Mesendoderm (in vitro differentiated cells): ENCODE measurements at regions not wholly inside any gene's neighbourhood (a gene's known extent, or its start where the extent isn't known, plus 50 kb on each side); places are given as distances from the start of the nearest gene placed in this dataset.
A peak's percentile ranks its signal among the peaks of the same experiment; 100 is the strongest.

Experiments
- DNase-seq: peaks from one replicate; pipeline ENCODE4 v3.0.0; 2013
- H2AK5ac ChIP-seq: 2 replicates; pipeline ENCODE4 v1.6.1; 2013; ENCODE audit warnings: low read length, inconsistent platforms
- H2BK120ac ChIP-seq: 2 replicates; pipeline ENCODE4 v1.6.1; 2013; ENCODE audit warnings: low read depth, mild to moderate bottlenecking, low read length, moderate library complexity, mixed read lengths
- H2BK15ac ChIP-seq: replicated peaks from 2 replicates; pipeline ENCODE4 v1.6.1; 2013; ENCODE audit warnings: low read depth, mild to moderate bottlenecking, moderate library complexity
- H2BK5ac ChIP-seq: 2 replicates; pipeline ENCODE4 v1.6.1; 2013; ENCODE audit warnings: low read length, inconsistent platforms
- H3K18ac ChIP-seq: 2 replicates; pipeline ENCODE4 v1.6.1; 2013; ENCODE audit warnings: mild to moderate bottlenecking, low read length, mixed read lengths
- H3K23ac ChIP-seq: one replicate; pipeline ENCODE4 v1.6.1; 2013; ENCODE audit warnings: low read length
- H3K27ac ChIP-seq: 2 replicates; pipeline ENCODE4 v1.5.1; 2013; ENCODE audit warnings: low read depth, mild to moderate bottlenecking, inconsistent platforms, low read length, moderate library complexity
- H3K27me3 ChIP-seq: 2 replicates; pipeline ENCODE4 v1.6.1; 2013; ENCODE audit warnings: low read length, control low read depth, mild to moderate bottlenecking, inconsistent platforms; ENCODE audit not compliant: insufficient read depth, poor library complexity
- H3K36me3 ChIP-seq: 2 replicates; pipeline ENCODE4 v1.6.1; 2013; ENCODE audit warnings: low read length, inconsistent platforms; ENCODE audit not compliant: control insufficient read depth, insufficient read depth
- H3K4ac ChIP-seq: one replicate; pipeline ENCODE4 v1.6.1; 2013; ENCODE audit warnings: low read depth, mild to moderate bottlenecking, low read length, moderate library complexity
- H3K4me1 ChIP-seq: 2 replicates; pipeline ENCODE4 v1.6.1; 2013; ENCODE audit warnings: low read depth, low read length, inconsistent platforms; ENCODE audit not compliant: control insufficient read depth
- H3K4me2 ChIP-seq: 2 replicates; pipeline ENCODE4 v1.6.1; 2013; ENCODE audit warnings: low read length
- H3K4me3 ChIP-seq: 2 replicates; pipeline ENCODE4 v1.5.1; 2013; ENCODE audit warnings: mild to moderate bottlenecking, low read length
- H3K56ac ChIP-seq: one replicate; pipeline ENCODE4 v1.6.1; 2013; ENCODE audit warnings: low read length
- H3K79me1 ChIP-seq: 2 replicates; pipeline ENCODE4 v1.6.1; 2013; ENCODE audit warnings: low read length, inconsistent platforms
- H3K79me2 ChIP-seq: 2 replicates; pipeline ENCODE4 v1.6.1; 2013; ENCODE audit warnings: mild to moderate bottlenecking, low read length; ENCODE audit not compliant: control insufficient read depth, insufficient read depth
- H3K9ac ChIP-seq: 2 replicates; pipeline ENCODE4 v1.6.1; 2013; ENCODE audit warnings: low read length, inconsistent platforms
- H4K5ac ChIP-seq: one replicate; pipeline ENCODE4 v1.6.1; 2013; ENCODE audit warnings: low read length
- H4K8ac ChIP-seq: one replicate; pipeline ENCODE4 v1.6.1; 2013; ENCODE audit warnings: low read depth, mild to moderate bottlenecking, control low read depth, low read length, moderate library complexity
- WGBS: extraction: QIAGEN DNeasy Blood & Tissue Kit; methylation state at CpG from one replicate; pipeline ENCODE4 v1.1.7; 2013; ENCODE audit warnings: low lambda C conversion rate, missing lambda C conversion rate; ENCODE audit not compliant: insufficient coverage; ENCODE audit errors: extremely low coverage; 5-methylcytosine and 5-hydroxymethylcytosine counted together

- Histone ChIP-seq H3K4ac (no peak overlapping the region), H3K36me3 (no peaks in the 10 kb centered on the region), H2BK15ac (no peak overlapping the region), H2BK5ac (no peak overlapping the region), H3K4me1 (peaks cover 9% of the 10 kb centered on the region), H2AK5ac (no peak overlapping the region), H3K4me3 (no peak overlapping the region), H3K23ac (no peak overlapping the region), H3K79me1 (no peaks in the 10 kb centered on the region), H2BK120ac (no peak overlapping the region), H3K18ac (no peak overlapping the region), H3K27ac (no peak overlapping the region), H3K4me2 (no peak overlapping the region), H3K9ac (no peak overlapping the region), H4K8ac (no peak overlapping the region), H3K56ac (no peak overlapping the region), H3K27me3 (no peaks in the 10 kb centered on the region), H3K79me2 (no peaks in the 10 kb centered on the region), H4K5ac (no peak overlapping the region)
- no CpG with 5 or more reads among the region's 17 CpGs for WGBS
- DNase-seq = no peak
Observed at GRCh38 chr7:45986355-45987298, 65.6 kb upstream of the IGFBP3 start.

GRCh38 chr7:45985902-45986301 is 64.8 kb upstream of the IGFBP3 start:
- no peaks in the 10 kb centered on the region for H3K79me1 ChIP-seq
- H3K79me2 ChIP-seq = no peaks in the 10 kb centered on the region
- no peak overlapping the region for H3K9ac ChIP-seq
- H2BK15ac ChIP-seq = no peak overlapping the region
- DNase-seq = peak; percentile 35
- no peak overlapping the region for H3K27ac ChIP-seq
- H2BK120ac ChIP-seq = no peak overlapping the region
- no peak overlapping the region for H4K8ac ChIP-seq
- H3K4me2 ChIP-seq = no peak overlapping the region
- no peak overlapping the region for H3K56ac ChIP-seq
- H4K5ac ChIP-seq = no peak overlapping the region
- no peak overlapping the region for H2BK5ac ChIP-seq
- H3K23ac ChIP-seq = no peak overlapping the region
- no peak overlapping the region for H2AK5ac ChIP-seq
- no peak overlapping the region for H3K4ac ChIP-seq
- no peaks in the 10 kb centered on the region for H3K36me3 ChIP-seq
- no peaks in the 10 kb centered on the region for H3K27me3 ChIP-seq
- H3K18ac ChIP-seq = no peak overlapping the region
- peaks cover 9% of the 10 kb centered on the region for H3K4me1 ChIP-seq
- no peak overlapping the region for H3K4me3 ChIP-seq
- no CpG with 5 or more reads among the region's 4 CpGs for WGBS

GRCh38 chr7:45984386-45985295 is 63.6 kb upstream of the IGFBP3 start:
- Histone ChIP-seq H3K4me3 (no peak overlapping the region), H3K56ac (no peak overlapping the region), H3K23ac (no peak overlapping the region), H3K79me1 (no peaks in the 10 kb centered on the region), H3K79me2 (no peaks in the 10 kb centered on the region), H3K27ac (no peak overlapping the region), H2BK120ac (no peak overlapping the region), H4K5ac (no peak overlapping the region), H2AK5ac (no peak overlapping the region), H3K27me3 (no peaks in the 10 kb centered on the region), H2BK15ac (no peak overlapping the region), H3K36me3 (no peaks in the 10 kb centered on the region), H4K8ac (no peak overlapping the region), H2BK5ac (no peak overlapping the region), H3K4ac (no peak overlapping the region), H3K4me1 (peaks cover under 1% of the 10 kb centered on the region), H3K9ac (no peak overlapping the region), H3K4me2 (no peak overlapping the region), H3K18ac (no peak overlapping the region)
- DNase-seq = peak; percentile 32
- no CpG with 5 or more reads among the region's 6 CpGs for WGBS

- H3K18ac ChIP-seq = no peak overlapping the region
- no peak overlapping the region for H3K23ac ChIP-seq
- H3K27ac ChIP-seq = no peak overlapping the region
- H3K4ac ChIP-seq = no peak overlapping the region
- H2AK5ac ChIP-seq = no peak overlapping the region
- no peaks in the 10 kb centered on the region for H3K79me1 ChIP-seq
- H3K4me3 ChIP-seq = no peak overlapping the region
- H3K36me3 ChIP-seq = no peaks in the 10 kb centered on the region
- no peak overlapping the region for H4K5ac ChIP-seq
- H3K4me2 ChIP-seq = no peak overlapping the region
- H4K8ac ChIP-seq = no peak overlapping the region
- H3K79me2 ChIP-seq = no peaks in the 10 kb centered on the region
- H3K9ac ChIP-seq = no peak overlapping the region
- peaks cover under 1% of the 10 kb centered on the region for H3K4me1 ChIP-seq
- H3K27me3 ChIP-seq = no peaks in the 10 kb centered on the region
- WGBS = no CpG with 5 or more reads among the region's 6 CpGs
- H2BK5ac ChIP-seq = no peak overlapping the region
- DNase-seq = no peak
- H2BK15ac ChIP-seq = no peak overlapping the region
- H3K56ac ChIP-seq = no peak overlapping the region
- no peak overlapping the region for H2BK120ac ChIP-seq
Observed at GRCh38 chr7:45983720-45984255, 62.7 kb upstream of the IGFBP3 start.

GRCh38 chr7:45982907-45983719 is 62.0 kb upstream of the IGFBP3 start:
- Histone ChIP-seq H2BK120ac (no peak overlapping the region), H3K79me2 (no peaks in the 10 kb centered on the region), H3K4ac (no peak overlapping the region), H3K36me3 (no peaks in the 10 kb centered on the region), H3K18ac (no peak overlapping the region), H2BK5ac (no peak overlapping the region), H2BK15ac (no peak overlapping the region), H3K79me1 (no peaks in the 10 kb centered on the region), H4K8ac (no peak overlapping the region), H3K4me1 (peaks cover 2% of the 10 kb centered on the region), H3K27me3 (no peaks in the 10 kb centered on the region), H3K9ac (no peak overlapping the region), H2AK5ac (no peak overlapping the region), H3K4me3 (no peak overlapping the region), H3K56ac (no peak overlapping the region), H3K23ac (no peak overlapping the region), H3K4me2 (no peak overlapping the region), H4K5ac (no peak overlapping the region), H3K27ac (no peak overlapping the region)
- DNase-seq = no peak
- no CpG with 5 or more reads among the region's 11 CpGs for WGBS
